CD4-positive, alpha-beta T cell treated with Interleukin-17A for 1 hour (primary cell): ENCODE measurements at regions not wholly inside any gene's neighbourhood (a gene's known extent, or its start where the extent isn't known, plus 50 kb on each side); places are given as distances from the start of the nearest gene placed in this dataset.
"Not testable (repeated sequence)": the region's sequence is repeated elsewhere in the genome, so short reads cannot be mapped to it uniquely, and the experiment has no call there.

ENCODE experiments used
- DNase-seq: peaks from one replicate; pipeline ENCODE4 v3.0.0-alpha.2; 2020

GRCh38 chr4:20196476-20196875 is 55.2 kb upstream of the SLIT2 start:
- DNase-seq, result no peak

GRCh38 chr4:20195071-20195885 is 56.4 kb upstream of the SLIT2 start:
- no peak for DNase-seq

- no peak for DNase-seq
These were observed 57.3 kb upstream of the SLIT2 start for GRCh38 chr4:20194123-20195013.

GRCh38 chr4:20193141-20193936 is 58.4 kb upstream of the SLIT2 start:
- no peak for DNase-seq

- no peak for DNase-seq
These were observed 59.0 kb upstream of the SLIT2 start for GRCh38 chr4:20192736-20193135.

GRCh38 chr4:20185103-20185502 is 66.6 kb upstream of the SLIT2 start:
- no peak for DNase-seq

GRCh38 chr4:20183131-20183530 is 68.6 kb upstream of the SLIT2 start:
- DNase-seq, result not testable (repeated sequence)

- no peak for DNase-seq
These were observed 69.8 kb upstream of the SLIT2 start for GRCh38 chr4:20181926-20182325.

GRCh38 chr4:20180509-20180908 is 71.2 kb upstream of the SLIT2 start:
- no peak for DNase-seq

GRCh38 chr4:20178902-20179576 is 72.7 kb upstream of the SLIT2 start:
- DNase-seq, result no peak

- no peak for DNase-seq
These were observed 74.8 kb upstream of the SLIT2 start for GRCh38 chr4:20176881-20177280.

GRCh38 chr4:20172070-20172760 is 79.5 kb upstream of the SLIT2 start:
- DNase-seq, result no peak

GRCh38 chr4:20166544-20166943 is 85.2 kb upstream of the SLIT2 start:
- DNase-seq, result no peak

- no peak for DNase-seq
These were observed 92.2 kb upstream of the SLIT2 start for GRCh38 chr4:20159516-20159915.

GRCh38 chr4:20158195-20158594 is 93.5 kb upstream of the SLIT2 start:
- no peak for DNase-seq

- no peak for DNase-seq
These were observed 100.3 kb upstream of the SLIT2 start for GRCh38 chr4:20151436-20151835.

- DNase-seq, result not testable (repeated sequence)
These were observed 102.6 kb upstream of the SLIT2 start for GRCh38 chr4:20149143-20149542.

- DNase-seq, result no peak
These were observed 114.5 kb upstream of the SLIT2 start for GRCh38 chr4:20137176-20137575.

GRCh38 chr4:20127626-20128025 is 124.1 kb upstream of the SLIT2 start:
- DNase-seq, result no peak

GRCh38 chr4:20126906-20127305 is 124.8 kb upstream of the SLIT2 start:
- no peak for DNase-seq

GRCh38 chr4:20124317-20125026 is 127.2 kb upstream of the SLIT2 start:
- no peak for DNase-seq
